NCI-H1105 treated with DMSO at 0.1 percent for 48 hours (cell line): ENCODE measurements at regions not wholly inside any gene's neighbourhood (a gene's known extent, or its start where the extent isn't known, plus 50 kb on each side); places are given as distances from the start of the nearest gene placed in this dataset.
A peak's percentile ranks its signal among the peaks of the same experiment; 100 is the strongest.
"Not testable (repeated sequence)": the region's sequence is repeated elsewhere in the genome, so short reads cannot be mapped to it uniquely, and the experiment has no call there.

Experiments
- DNase-seq: peaks from one replicate; lab custom pipeline; 2025; lab: John Stamatoyannopoulos, UW

DNA sequence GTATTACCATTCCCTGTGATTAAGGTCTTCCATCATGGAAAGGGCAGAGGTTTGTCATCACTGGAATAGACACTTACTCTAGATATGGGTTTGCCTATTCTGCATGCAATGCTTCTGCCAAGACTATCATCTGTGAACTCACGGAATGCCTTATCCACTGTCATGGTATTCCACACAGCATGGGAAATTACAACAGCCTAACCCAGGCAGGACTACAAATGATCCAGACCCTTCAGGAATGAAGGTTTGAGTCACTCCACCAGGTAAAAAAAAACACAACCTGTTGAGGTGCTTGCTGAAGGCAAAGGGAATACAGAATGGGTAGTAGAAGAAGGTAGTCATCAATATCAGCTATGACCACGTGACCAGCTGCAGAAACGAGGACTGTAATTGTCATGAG lies 89.0 kb upstream of the RANBP6 start:
- not testable (repeated sequence) for DNase-seq

DNA sequence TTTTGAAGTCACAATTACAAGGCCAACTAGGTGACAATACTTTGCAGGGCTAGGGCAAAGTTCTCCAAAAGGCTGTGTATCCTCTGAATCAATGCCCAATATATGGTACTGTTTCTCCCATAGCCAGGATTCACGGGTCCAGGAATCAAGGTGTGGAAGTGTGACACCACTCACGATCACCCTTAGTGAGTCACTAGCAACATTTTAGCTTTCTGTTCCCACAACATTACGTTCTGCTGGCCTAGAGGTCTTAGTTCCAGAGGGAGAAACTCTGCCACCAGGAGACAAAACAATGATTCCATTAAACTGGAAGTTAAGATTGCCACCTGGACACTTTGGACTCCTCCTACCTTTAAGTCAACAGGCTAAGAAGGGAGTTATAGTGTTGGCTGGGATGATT lies 88.5 kb upstream of the RANBP6 start:
- DNase-seq, result not testable (repeated sequence)

DNA sequence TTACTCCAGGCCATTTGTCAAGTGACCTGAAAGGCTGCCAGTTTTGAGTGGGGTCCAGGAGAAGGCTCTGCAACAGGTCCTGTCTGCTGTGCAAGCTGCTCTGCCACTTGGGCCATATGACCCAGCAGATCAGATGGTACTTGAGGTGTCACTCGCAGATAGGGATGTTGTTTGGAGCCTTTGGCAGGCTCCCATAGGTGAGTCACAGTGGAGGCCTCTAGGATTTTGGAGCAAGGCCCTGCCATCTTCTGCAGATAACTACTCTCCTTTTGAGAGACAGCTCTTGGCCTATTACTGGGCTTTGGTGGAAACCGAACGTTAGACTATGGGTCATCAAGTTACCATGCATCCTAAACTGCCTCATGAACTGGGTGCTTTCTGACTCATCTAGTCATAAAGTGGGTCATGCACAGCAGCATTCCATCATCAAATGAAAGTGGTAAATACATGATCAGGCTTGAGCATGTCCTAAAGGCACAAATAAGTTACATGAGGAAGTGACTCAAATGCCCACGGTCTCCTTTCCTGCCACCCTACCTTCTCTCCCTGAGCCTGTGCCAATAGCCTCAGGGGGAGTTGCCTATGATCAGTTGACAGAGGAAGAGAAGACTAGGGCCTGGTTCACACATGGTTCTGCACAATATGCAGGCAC lies 87.0 kb upstream of the RANBP6 start:
- DNase-seq, result not testable (repeated sequence)

DNA sequence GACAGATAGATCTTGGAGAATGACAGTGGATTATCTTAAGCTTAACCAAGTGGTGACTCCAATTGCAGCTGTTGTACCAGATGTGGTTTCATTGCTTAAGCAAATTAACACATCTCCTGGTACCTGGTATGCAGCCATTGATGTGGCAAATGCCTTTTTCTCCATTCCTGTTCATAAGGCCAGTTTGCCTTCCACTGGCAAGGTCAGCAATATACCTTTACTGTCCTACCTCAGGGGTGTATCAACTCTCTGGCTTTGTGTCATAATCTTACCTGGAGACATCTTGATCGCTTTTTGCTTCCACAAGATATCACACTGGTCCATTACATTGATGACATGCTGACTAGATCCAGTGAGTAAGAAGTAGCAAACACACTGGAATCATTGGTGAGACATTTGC lies 86.3 kb upstream of the RANBP6 start:
- DNase-seq, result not testable (repeated sequence)

DNA sequence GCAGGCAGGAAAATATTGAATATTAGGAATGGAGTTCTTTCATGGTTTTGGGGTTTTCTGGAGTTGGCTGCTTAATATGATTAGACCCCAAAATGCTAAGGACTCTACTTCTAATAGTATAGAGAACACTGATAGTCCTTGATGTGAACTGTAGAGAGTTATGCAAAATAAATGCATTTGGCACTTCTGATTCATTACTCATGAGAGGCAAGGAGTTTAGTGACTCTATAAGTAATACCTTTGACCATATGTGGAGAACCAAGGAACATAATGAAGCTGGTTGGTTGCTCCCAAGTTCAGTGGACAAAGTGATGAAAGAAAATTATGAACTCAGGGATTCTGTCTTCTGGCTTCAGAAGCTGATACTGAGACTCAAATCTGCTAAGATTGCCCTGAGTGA lies 83.9 kb upstream of the RANBP6 start:
- not testable (repeated sequence) for DNase-seq

DNA sequence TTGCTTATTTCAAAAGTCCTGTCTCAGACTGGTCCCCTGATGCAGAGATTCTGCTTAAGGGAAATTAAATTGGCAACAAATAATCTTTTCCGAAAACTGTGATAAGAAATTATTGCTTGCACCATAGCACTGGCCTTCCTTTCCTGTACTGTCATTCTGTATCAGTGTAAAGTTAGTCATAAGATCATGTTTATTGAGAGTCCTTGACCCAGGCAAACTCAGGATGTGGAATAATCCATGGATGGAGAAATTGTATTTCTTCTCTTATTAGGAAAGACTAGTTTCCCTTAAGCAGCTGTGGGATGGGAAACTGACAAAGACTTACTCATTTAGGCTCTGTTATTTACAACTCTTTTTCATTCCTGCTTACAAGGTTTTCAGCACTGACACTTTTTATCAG lies 83.0 kb upstream of the RANBP6 start:
- no peak for DNase-seq

DNA sequence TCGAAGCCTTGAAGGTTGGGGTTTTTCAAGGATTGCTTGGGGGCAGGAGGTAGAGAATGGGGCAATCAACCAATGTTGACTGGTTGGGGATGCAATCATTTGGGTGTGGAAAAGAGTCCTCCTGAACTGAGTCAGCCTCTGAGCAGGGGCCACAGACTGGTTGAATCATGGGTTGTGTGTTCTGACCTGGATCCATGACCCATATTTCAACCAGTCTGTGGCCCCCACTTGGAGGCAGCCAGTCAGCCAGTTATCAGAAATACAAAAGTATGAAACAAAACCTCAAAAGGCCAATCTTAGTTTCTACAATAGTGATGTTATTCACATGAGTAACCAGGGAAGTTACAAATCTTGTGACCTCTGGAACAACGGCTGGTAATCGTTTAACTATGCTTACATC lies 81.4 kb upstream of the RANBP6 start:
- no peak for DNase-seq

DNA sequence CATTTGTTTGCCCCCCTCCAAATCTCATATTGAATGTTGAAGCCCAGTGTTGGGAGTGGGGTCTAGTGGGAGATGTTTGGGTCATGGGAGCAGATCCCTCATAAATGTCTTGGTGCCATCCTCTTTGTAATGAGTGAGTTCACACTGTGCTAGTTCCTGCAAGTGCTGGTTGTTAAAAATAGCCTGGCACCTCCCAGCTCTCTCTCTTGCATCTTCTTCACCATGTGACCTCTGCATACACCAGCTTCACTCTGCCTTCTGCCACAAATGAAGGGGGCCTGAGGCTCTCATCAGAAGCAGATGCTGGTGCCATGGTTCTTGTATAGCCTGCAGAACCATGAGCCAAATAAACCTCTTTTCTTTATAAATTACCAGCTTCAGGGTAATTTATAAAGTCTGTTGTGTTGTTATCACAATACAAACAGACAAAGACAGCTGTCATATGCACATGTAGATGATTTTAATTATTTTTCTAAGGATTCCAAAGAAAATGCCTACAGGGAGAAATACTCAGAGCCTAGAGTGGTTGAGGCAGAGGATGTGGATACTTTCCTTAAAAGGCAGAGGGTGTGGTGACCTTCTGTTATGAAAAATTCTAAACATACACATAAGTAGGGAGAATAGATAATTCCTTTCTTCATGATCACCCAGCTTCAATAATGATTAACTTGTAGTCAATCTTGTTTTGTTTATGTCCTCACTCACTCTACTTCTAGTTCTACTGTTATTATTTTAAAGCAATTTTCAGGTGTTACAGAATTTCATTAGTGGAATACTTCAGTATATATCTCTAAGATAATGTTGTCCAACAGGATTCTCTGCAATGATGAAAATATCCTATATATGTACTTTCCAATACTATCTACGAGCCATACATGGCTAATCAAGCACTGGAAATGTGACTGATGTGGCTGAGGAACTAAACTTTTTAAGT lies 75.1 kb upstream of the RANBP6 start:
- DNase-seq, result no peak

DNA sequence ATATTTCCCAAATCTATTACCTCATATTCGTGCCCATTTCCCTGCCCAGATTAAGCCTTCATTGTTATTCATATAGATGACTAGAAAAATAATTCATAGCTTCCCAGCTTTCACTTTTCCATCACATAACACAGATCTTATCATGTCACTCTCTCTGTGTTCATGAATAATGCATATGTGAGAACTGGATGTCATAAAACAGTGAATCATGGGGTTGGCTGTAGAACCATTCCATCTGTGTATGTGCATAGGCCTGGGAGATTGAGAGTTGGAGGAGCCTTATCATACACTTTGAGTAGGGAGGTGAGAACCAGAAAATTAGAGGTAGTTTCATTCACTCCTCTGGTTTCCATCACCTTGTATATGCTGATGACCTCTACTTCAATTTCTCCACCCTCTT lies 73.9 kb upstream of the RANBP6 start:
- DNase-seq, result no peak

DNA sequence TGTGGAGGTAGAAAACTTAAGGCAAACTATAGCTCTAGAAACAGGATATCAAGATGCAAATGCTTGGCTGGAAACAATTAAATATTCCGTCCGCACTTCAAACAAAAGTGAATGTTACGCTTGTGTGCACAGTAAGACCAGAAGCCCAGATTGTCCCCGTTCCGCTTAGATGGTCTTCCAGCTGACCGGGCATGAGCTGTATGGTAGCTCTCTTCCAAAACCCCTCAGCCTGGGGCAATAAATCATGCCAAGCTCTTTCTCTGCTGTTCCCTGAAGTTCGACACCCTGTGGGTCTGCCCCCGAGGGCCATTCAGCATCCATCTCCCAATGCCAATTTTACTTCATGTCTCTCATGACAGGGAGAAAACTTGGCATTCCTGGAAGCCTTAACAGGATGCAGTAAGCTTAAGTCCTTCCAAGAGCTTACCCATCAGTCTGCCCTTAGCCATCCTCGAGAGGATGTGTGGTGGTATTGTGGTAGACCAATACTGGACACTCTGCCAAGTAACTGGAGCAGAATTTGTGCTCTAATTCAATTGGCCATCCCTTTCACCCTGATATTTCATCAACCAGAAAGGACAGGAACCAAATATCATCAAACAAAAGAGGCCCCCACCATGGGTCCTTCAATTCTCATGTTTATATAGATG lies 70.7 kb upstream of the RANBP6 start:
- no peak for DNase-seq

DNA sequence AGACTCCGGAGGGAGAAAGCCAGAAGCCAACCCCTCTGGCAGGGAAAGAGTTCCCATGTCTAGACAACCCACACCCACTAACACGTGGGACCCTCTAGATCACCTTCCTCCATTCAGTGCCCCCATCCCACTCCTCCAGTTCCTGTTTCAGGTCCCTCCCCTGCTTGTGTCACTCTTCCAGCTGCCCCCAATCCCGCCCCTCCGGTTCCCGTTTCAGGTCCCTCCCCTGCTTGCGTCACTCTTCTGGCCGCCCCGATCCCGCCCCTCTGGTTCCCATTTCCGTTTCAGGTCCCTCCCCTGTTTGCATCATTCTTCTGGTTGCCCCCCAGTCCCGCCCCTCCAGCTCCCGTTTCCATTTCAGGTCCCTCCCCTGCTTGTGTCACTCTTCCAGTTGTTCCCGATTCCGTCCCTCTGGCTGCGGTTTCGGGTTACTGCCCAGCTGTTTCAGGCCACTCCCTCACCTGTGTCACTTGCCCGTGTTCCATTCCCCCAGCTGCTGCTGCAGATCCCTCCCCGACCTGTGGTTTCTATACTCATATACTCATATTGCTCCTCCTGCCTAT lies 64.8 kb upstream of the RANBP6 start:
- peak; percentile 97 for DNase-seq

DNA sequence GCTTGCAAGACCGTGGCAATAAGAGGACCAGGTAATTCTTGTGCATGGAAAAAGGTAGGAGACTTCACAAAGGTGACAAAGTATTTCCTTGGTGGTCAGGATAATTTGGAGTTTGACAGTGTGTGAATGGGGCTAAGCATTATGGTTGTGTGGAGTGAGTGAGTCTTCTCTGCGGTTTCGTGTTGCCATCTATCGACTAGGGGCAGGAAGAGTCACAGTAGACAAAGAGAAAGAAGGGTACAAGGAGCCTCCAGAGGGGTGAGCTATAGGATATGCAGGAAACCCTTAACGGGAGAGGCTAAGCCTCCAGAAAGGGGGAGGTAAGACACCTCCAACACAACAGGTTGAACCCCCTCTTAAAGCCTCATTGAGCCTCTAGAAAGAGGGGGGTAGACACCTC lies 64.0 kb upstream of the RANBP6 start:
- no peak for DNase-seq

DNA sequence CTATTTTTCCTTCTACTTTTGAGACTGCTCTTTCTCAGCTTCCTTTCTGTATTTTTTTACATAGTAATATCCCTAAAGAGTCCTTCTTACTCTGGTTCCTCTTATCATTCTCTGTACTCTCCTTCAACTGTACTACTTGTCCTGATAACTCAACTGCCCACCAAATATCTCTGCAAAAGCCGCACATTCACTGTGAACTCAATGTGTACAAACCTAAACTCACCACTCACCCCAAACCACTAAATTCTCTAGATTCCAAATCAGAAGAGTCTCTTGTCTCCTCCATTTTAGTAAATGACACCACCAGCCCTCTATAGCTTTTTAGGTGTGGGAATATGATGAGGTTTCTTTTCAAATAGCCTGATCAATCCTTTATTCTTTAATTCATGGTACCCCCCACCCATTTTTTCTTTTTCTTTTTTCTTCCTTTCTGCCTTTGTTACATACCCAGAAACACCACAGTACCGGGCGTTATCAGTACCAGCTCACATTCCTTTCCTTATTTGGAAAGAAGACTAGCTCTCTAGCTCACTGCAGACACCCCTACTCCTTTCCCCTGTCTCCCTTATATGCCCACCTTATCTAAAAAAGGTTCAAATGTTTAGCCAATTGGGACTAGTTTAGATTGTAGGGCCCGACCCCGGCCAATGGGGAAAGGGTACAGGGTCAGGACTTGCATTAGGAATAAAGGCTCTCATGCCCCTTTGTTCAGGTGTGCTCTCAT lies 63.1 kb upstream of the RANBP6 start:
- no peak for DNase-seq

DNA sequence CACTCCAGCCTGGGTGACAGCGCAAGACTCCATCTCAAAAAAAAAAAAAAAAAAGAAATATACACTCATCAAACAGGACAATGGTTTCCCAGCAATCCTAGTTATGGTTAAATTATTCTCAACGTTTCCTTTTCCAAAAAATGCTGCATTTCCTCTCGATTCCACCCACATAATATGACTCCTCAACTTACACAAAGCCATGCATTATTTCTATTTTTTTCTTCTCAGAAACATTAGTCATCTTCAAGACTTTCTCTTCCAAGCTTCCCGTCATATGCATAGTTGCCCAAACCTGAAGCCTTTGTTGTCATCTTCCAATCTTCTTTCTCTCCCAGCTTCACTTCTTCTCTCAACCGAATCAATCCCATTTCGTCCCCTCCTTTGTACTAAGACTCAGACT lies 61.4 kb upstream of the RANBP6 start:
- DNase-seq, result no peak

DNA sequence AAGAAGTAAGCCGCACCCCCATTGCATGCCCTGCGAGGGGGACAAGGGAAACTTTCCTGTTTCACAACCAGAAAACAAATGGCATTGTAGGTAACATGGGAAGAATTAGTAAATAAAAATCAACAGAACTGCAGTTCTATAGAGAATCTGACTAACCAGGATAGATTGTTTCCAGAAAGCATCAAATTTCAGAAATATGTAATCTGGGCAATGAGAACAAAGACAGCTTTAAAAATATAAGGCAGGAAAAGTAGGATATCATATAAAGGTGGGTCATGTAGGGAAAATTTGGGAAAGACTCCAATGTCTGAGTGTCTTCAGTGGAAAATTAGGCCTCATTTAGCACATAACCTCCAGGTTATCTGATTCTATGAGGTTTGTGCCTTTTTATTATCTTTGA lies 58.3 kb upstream of the RANBP6 start:
- no peak for DNase-seq

DNA sequence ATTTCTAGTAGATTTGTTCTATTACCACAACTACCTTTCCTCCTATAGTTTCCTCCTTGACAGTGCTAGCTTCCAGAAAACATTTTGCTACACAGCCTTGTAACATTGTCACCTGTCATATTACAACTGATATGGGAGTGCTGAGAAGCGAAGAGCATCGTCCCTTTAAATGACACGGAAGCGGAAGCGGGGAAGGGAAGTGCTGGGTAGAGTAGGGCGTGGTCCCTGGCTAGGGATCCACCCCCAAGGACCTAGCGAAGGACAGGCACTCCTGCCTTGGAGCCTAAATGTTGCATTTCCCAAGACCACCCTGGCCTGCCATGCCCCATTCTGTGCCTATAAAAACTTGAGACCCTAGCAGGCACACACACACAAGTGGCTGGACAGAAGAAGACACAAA lies 57.4 kb upstream of the RANBP6 start:
- no peak for DNase-seq

DNA sequence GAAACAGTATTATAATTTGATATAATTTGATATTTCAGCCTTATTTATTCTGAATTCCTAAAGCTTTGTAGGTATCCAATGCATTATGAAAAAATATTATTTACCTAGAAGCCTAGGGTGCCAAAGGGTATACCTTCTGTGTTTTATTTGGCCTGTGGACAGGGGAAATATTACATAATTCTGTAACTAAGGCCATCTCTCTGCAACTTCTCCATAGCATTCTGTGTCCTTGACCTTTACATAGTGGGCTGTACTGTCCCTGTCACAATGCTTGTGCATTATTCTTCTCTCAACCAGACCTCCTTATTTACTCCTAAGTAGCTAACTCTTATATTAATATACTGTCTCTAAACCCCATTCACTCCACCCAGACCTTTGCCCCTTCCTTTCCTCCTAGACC lies 57.0 kb upstream of the RANBP6 start:
- DNase-seq, result no peak

DNA sequence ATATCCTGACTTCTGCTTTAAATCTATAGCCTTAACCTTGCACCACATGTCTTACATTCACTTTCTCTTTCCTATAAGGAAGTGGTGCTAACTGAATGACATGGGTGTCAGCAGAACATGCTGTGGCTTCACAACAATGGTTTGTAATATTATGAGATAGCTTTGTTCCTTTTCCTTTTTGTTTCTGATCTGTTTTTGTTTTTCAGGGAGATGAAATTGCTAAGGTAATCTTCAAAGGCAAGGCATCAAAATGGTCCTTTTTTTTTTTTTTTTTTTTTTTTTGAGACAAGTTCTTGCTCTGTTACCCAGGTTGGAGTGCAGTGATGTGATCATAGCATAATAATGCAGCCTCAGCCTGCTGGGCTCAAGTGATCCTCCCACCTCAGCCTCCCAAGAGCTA lies 53.6 kb upstream of the RANBP6 start:
- no peak for DNase-seq

DNA sequence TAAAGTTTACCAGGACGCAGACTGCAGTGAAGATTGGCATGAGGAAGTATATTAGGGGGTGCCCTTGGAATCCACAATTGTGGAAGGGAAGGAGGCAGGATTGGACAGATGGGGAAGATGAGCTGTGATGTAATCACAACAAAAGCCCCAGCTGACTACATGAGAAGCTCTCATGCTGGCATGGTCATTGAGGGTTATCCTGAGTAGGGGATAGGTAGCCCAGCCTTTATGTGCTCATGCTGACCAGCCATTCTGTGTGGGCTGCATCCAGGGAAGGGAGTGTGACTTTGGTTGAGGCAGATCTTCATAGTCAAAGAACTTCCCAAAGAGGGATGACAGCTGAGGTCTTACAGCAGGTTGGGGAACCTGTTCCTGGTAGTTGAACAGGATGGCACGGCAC lies 52.0 kb upstream of the RANBP6 start:
- DNase-seq, result no peak
